Liver (tissue), 8 donors: ENCODE measurements at regions not wholly inside any gene's neighbourhood (a gene's known extent, or its start where the extent isn't known, plus 50 kb on each side); places are given as distances from the start of the nearest gene placed in this dataset.

Experiments
- DNase-seq: peaks from one replicate; pipeline ENCODE4 v3.0.0-alpha.2; 2017; ENCODE audit warnings: low spot score
- H3K27ac ChIP-seq, 2 donors: one replicate each; pipeline ENCODE4 v1.7.0; 2013; ENCODE audit warnings: inconsistent platforms in 2 of 2, low read length in 2 of 2, control low read depth in 1 of 2, low read depth in 1 of 2, mild to moderate bottlenecking in 1 of 2
- H3K27me3 ChIP-seq, 4 donors: one replicate each; pipeline versions ENCODE4 v1.6.1 to v1.7.0; 2013; ENCODE audit warnings: low read length in 3 of 4, inconsistent platforms in 1 of 4, mild to moderate bottlenecking in 1 of 4, moderate library complexity in 1 of 4; ENCODE audit not compliant: control insufficient read depth in 4 of 4, insufficient read depth in 4 of 4
- H3K36me3 ChIP-seq, 4 donors: one replicate each; pipeline versions ENCODE4 v1.6.1 to v1.7.0; 2013; ENCODE audit warnings: low read length in 3 of 4, mild to moderate bottlenecking in 3 of 4, low read depth in 1 of 4, moderate library complexity in 1 of 4; ENCODE audit not compliant: control insufficient read depth in 4 of 4, insufficient read depth in 3 of 4
- H3K4me1 ChIP-seq, 4 donors: one replicate each; pipeline versions ENCODE4 v1.6.1 to v1.7.0; 2013; ENCODE audit warnings: low read length in 3 of 4, mild to moderate bottlenecking in 3 of 4, moderate library complexity in 1 of 4; ENCODE audit not compliant: control insufficient read depth in 4 of 4, insufficient read depth in 4 of 4
- H3K4me3 ChIP-seq, 3 donors: one replicate each; pipeline versions ENCODE4 v1.6.1 to v1.7.0; 2013; ENCODE audit warnings: low read length in 3 of 3, control low read depth in 1 of 3, low read depth in 1 of 3, mild to moderate bottlenecking in 1 of 3
- H3K9ac ChIP-seq, 2 donors: one replicate each; pipeline ENCODE4 v1.7.0; 2013; ENCODE audit warnings: low read length in 2 of 2, mild to moderate bottlenecking in 2 of 2, moderate library complexity in 2 of 2, control low read depth in 1 of 2, low read depth in 1 of 2
- H3K9me3 ChIP-seq, 4 donors: one replicate each; pipeline versions ENCODE4 v1.6.1 to v1.7.0; 2013; ENCODE audit warnings: low read length in 3 of 4; ENCODE audit not compliant: control insufficient read depth in 4 of 4
- EGR1 ChIP-seq, 2 donors: IDR thresholded peaks; 2 replicates each; pipeline ENCODE4 v1.6.1; 2016 to 2018; ENCODE audit warnings: antibody characterized with exemption in 2 of 2, low read depth in 2 of 2
- FOXA1 ChIP-seq: IDR thresholded peaks from 2 replicates; pipeline ENCODE4 v1.6.1; 2016; ENCODE audit warnings: antibody characterized with exemption
- GABPA ChIP-seq, 2 donors: IDR thresholded peaks in 1 of 2; conservative IDR thresholded peaks in 1 of 2; 2 replicates each; pipeline ENCODE4 v1.6.1; 2016; ENCODE audit warnings: antibody characterized with exemption in 2 of 2, mild to moderate bottlenecking in 1 of 2, moderate library complexity in 1 of 2
- HNF4A ChIP-seq, 2 donors: conservative IDR thresholded peaks; 2 replicates each; pipeline ENCODE4 v1.6.1; 2016; ENCODE audit warnings: antibody characterized with exemption in 2 of 2, mild to moderate bottlenecking in 2 of 2
- HNF4G ChIP-seq: IDR thresholded peaks from 2 replicates; pipeline ENCODE4 v1.6.1; 2016; ENCODE audit warnings: antibody characterized with exemption
- JUND ChIP-seq, 2 donors: IDR thresholded peaks; 2 replicates each; pipeline ENCODE4 v1.6.1; 2016; ENCODE audit warnings: antibody characterized with exemption in 2 of 2
- MAX ChIP-seq: IDR thresholded peaks from 2 replicates; pipeline ENCODE4 v1.6.1; 2016; ENCODE audit warnings: antibody characterized with exemption
- NR2F2 ChIP-seq: IDR thresholded peaks from 2 replicates; pipeline ENCODE4 v1.6.1; 2016; ENCODE audit warnings: antibody characterized with exemption
- RAD21 ChIP-seq, 2 donors: IDR thresholded peaks; 2 replicates each; pipeline ENCODE4 v1.6.1; 2016; ENCODE audit warnings: antibody characterized with exemption in 2 of 2, mild to moderate bottlenecking in 2 of 2
- REST ChIP-seq: IDR thresholded peaks from 2 replicates; pipeline ENCODE4 v1.6.1; 2016; ENCODE audit warnings: antibody characterized with exemption, mild to moderate bottlenecking
- RXRA ChIP-seq, 2 donors: IDR thresholded peaks; 2 replicates each; pipeline ENCODE4 v1.6.1; 2017 to 2018; ENCODE audit warnings: antibody characterized with exemption in 2 of 2, mild to moderate bottlenecking in 1 of 2
- SP1 ChIP-seq: IDR thresholded peaks from 2 replicates; pipeline ENCODE4 v1.6.1; 2018; ENCODE audit warnings: antibody characterized with exemption, mild to moderate bottlenecking
- TAF1 ChIP-seq: conservative IDR thresholded peaks from 2 replicates; pipeline ENCODE4 v1.6.1; 2016; ENCODE audit warnings: antibody characterized with exemption, mild to moderate bottlenecking
- YY1 ChIP-seq: IDR thresholded peaks from 2 replicates; pipeline ENCODE4 v1.6.1; 2016; ENCODE audit warnings: antibody characterized with exemption, mild to moderate bottlenecking
- ZBTB33 ChIP-seq: IDR thresholded peaks from 2 replicates; pipeline ENCODE4 v1.6.1; 2016; ENCODE audit warnings: antibody characterized with exemption
- WGBS: extraction: QIAGEN DNeasy Blood & Tissue Kit; methylation state at CpG from one replicate; pipeline ENCODE4 v1.1.7; 2013; 5-methylcytosine and 5-hydroxymethylcytosine counted together
- TF ChIP-seq, protein P1 (sequence below): fragments of 150-350 bp; IDR thresholded peaks from 2 replicates; pipeline ENCODE4 v1.5.1; 2017; ENCODE audit warnings: improper control_type of control experiment, low read depth, low read length; ENCODE audit not compliant: missing input control
- TF ChIP-seq, protein P2 (sequence below): IDR thresholded peaks from 2 replicates; pipeline ENCODE4 v1.6.1; 2016; ENCODE audit warnings: antibody characterized with exemption
- donor health status: healthy.
- donor health status: healthy.
- donor health status: healthy.
- donor health status: healthy.
- donor health status: healthy.

- TF ChIP-seq YY1 = no peak
- TF ChIP-seq GABPA (IDR thresholded peaks at IDR 0.05 in 1 of 2, conservative IDR thresholded peaks at IDR 0.05 in 1 of 2) = no peak
- no peak for TF ChIP-seq HNF4G
- no peak for TF ChIP-seq NR2F2
- TF ChIP-seq MAX = no peak
- no peak for TF ChIP-seq SP1
- no peak for TF ChIP-seq RAD21 (IDR thresholded peaks at IDR 0.05)
- TF ChIP-seq RXRA (IDR thresholded peaks at IDR 0.05) = no peak
- TF ChIP-seq TAF1 = no peak
Observed at GRCh38 chr5:3905521-3905920, 309.9 kb downstream of the IRX1 start (continued).

DNA sequence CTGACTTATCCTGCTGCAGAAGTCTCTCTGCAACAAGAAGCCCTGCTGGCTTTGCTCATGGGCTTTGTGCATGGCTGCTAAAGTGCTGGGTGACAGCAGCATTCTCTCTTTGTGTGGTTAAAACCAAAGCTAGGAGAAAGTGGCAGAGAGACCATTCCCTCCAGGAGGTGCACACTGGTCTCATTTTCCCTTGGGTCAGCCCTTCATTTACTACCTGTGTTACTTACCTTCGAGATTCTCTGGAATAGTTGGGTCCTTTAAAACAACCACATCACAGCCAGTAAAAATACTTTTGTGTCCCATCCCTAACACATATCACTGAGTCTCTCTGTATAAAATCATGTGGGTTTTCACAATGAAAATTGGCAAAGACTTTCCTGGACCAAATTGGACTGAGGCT is 315.5 kb downstream of the IRX1 start:
- Histone ChIP-seq H3K27ac (no peak overlapping the region), H3K9ac (no peak overlapping the region), H3K36me3 (no peaks in the 10 kb centered on the region), H3K4me3 (no peak overlapping the region), H3K9me3 (no peaks in the 10 kb centered on the region), H3K27me3 (peaks cover 0 to 4% (median 0%) of the 10 kb centered on the region in 4 donors), H3K4me1 (no peaks in the 10 kb centered on the region)
- no peak for DNase-seq
- no peak for TF ChIP-seq RAD21 (IDR thresholded peaks at IDR 0.05)
- TF ChIP-seq YY1 = no peak
- no peak for TF ChIP-seq GABPA (IDR thresholded peaks at IDR 0.05 in 1 of 2, conservative IDR thresholded peaks at IDR 0.05 in 1 of 2)
- TF ChIP-seq EGR1 (IDR thresholded peaks at IDR 0.05; ENCODE audit: low read depth in 2 of 2) = no peak
- TF ChIP-seq RXRA (IDR thresholded peaks at IDR 0.05) = no peak
- TF ChIP-seq HNF4G = no peak
- TF ChIP-seq NR2F2 = no peak
- TF ChIP-seq REST = no peak
- TF ChIP-seq MAX = no peak
- no peak for TF ChIP-seq TAF1
- TF ChIP-seq JUND (IDR thresholded peaks at IDR 0.05) = no peak
- TF ChIP-seq, protein P1, sequence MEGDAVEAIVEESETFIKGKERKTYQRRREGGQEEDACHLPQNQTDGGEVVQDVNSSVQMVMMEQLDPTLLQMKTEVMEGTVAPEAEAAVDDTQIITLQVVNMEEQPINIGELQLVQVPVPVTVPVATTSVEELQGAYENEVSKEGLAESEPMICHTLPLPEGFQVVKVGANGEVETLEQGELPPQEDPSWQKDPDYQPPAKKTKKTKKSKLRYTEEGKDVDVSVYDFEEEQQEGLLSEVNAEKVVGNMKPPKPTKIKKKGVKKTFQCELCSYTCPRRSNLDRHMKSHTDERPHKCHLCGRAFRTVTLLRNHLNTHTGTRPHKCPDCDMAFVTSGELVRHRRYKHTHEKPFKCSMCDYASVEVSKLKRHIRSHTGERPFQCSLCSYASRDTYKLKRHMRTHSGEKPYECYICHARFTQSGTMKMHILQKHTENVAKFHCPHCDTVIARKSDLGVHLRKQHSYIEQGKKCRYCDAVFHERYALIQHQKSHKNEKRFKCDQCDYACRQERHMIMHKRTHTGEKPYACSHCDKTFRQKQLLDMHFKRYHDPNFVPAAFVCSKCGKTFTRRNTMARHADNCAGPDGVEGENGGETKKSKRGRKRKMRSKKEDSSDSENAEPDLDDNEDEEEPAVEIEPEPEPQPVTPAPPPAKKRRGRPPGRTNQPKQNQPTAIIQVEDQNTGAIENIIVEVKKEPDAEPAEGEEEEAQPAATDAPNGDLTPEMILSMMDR = no peak
- TF ChIP-seq SP1 = no peak
- TF ChIP-seq, protein P2, sequence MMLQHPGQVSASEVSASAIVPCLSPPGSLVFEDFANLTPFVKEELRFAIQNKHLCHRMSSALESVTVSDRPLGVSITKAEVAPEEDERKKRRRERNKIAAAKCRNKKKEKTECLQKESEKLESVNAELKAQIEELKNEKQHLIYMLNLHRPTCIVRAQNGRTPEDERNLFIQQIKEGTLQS = no peak
- TF ChIP-seq FOXA1 = no peak
- TF ChIP-seq ZBTB33 = no peak
- no peak for TF ChIP-seq HNF4A (conservative IDR thresholded peaks at IDR 0.05)
- WGBS = 44% methylated on average over 1 of the region's 1 CpG
